ENCODE measurements at regions not wholly inside any gene's neighbourhood (a gene's known extent, or its start where the extent isn't known, plus 50 kb on each side); places are given as distances from the start of the nearest gene placed in this dataset.

DNA sequence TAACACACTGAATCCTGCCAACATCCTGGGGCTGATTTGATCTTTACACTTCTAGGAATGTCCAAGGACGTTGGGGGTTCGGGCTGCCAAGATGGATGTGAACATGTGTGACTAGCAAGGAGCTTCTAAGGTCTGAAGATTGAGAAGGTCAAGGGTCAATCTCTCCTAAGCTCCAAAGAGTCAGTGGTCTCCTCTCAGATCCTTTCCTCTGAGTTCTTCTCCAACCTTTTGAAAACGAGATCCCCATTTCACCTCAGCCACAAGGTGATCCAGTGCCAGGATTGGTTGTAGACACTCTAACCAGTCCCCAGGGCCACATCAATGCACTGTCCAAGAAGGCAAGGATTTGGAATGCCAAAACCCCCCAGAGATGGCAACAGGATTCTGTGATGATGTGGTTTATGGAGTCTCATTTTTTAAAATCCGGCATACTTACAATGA, 266.8 kb downstream of the NDUFS4 start:
- no peak for DNase-seq

DNA sequence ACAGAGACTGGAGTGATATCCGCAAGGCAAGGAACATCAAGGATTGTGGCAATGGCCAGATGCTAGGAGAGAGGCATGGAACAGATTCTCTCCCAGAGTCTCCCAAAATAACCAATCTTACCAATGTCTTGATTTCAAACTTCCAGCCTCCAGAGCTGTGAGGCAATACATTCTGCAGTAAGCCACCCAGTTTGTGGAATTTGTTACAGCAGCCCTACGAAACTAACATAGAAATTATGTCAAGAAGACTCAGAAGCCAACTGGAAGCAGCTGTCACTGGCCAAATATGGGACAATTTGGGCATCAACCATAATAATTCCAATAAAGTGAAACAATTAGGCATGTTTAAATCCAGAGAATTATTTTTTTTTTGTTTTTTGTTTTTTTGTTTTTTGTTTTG, 271.1 kb downstream of the NDUFS4 start:
- no peak for DNase-seq
